GM13977 (cell line): ENCODE measurements at regions not wholly inside any gene's neighbourhood (a gene's known extent, or its start where the extent isn't known, plus 50 kb on each side); places are given as distances from the start of the nearest gene placed in this dataset.

ENCODE experiments used
- DNase-seq: peaks from one replicate; pipeline ENCODE4 v3.0.0; 2012; ENCODE audit warnings: low spot score
- CTCF ChIP-seq: IDR thresholded peaks from 2 replicates; pipeline ENCODE4 v1.5.1; 2012; ENCODE audit warnings: mild to moderate bottlenecking, control low read depth; ENCODE audit not compliant: insufficient read depth; ENCODE audit errors: extremely low read depth, missing control alignments
- in situ Hi-C: fragments of 300-500 bp; cut with MboI; formaldehyde crosslinking; loops from one replicate; pipeline ENCODE4 v1.12.0; 2022; ENCODE audit warnings: low sequenced_read_pairs, low pct_unique_long_range_greater_than_20kb, mixed read lengths, inconsistent platforms; ENCODE audit not compliant: unreplicated experiment

- DNase-seq, result no peak
Measured at GRCh38 chr6:12442455-12442854, 152.3 kb downstream of the EDN1 start.

GRCh38 chr6:12446394-12446793 lies 156.2 kb downstream of the EDN1 start:
- TF ChIP-seq CTCF, result no peak
- DNase-seq, result no peak
- in situ Hi-C loops, result no loop called here

More at GRCh38 chr6:12442455-12442854, 152.3 kb downstream of the EDN1 start:
- in situ Hi-C loops, result no loop called here
- TF ChIP-seq CTCF, result no peak

- DNase-seq, result no peak
- TF ChIP-seq CTCF, result no peak
- in situ Hi-C loops, result no loop called here
Measured at GRCh38 chr6:12449447-12449846, 159.3 kb downstream of the EDN1 start.

GRCh38 chr6:12450467-12450866 lies 160.3 kb downstream of the EDN1 start:
- no peak for DNase-seq
- in situ Hi-C loops, result no loop called here
- TF ChIP-seq CTCF, result no peak

- DNase-seq, result no peak
- in situ Hi-C loops, result no loop called here
- TF ChIP-seq CTCF, result no peak
Measured at GRCh38 chr6:12456343-12456742, 166.2 kb downstream of the EDN1 start.

- TF ChIP-seq CTCF, result no peak
- in situ Hi-C loops, result no loop called here
- no peak for DNase-seq
Measured at GRCh38 chr6:12457094-12457493, 166.9 kb downstream of the EDN1 start.

GRCh38 chr6:12458558-12458957 lies 168.4 kb downstream of the EDN1 start:
- DNase-seq, result no peak
- in situ Hi-C loops, result no loop called here
- TF ChIP-seq CTCF, result no peak
